ENCODE measurements at regions not wholly inside any gene's neighbourhood (a gene's known extent, or its start where the extent isn't known, plus 50 kb on each side); places are given as distances from the start of the nearest gene placed in this dataset.
A peak's percentile ranks its signal among the peaks of the same experiment; 100 is the strongest.

DNA sequence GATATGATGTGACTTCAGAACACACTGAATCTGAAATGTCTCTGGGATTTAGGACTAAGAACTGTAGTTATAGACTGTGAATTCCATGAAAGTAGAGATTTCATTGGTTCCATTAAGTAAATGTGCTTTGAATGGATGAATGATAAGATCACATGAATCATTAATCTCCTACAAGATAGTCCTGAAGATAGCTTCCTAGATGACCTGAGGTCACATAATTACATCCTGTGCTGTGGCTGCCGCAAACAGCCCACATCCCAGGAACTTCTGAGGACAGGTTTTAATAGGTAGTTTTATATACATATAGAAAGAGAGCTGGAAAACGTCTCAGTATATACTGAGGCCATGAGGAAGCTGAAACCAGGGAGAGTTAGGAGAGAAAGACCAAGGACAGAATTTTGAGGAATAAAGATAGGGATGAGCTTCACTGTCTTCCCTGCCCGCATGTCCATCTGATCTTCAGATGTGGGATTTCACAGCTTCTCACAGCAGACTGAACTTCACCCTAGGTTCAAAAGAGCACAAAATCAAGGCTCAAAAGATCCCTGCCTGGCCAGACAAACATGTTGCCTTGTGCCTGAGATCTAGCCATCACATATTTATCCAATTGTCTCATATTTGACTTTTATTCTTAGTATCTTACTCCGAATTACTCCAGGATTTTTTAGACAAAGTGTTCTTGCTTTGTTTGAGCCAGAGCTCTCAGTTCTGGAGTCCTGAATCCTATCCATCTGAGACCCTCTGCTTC lies 188.2 kb downstream of the IRS1 start:
- no peak for DNase-seq
- H3K36me3 ChIP-seq (ENCODE audit: insufficient read depth, low read length), result no peaks in the 10 kb centered on the region

GRCh38 chr2:226609366-226609765 lies 190.3 kb downstream of the IRS1 start:
- Histone ChIP-seq H3K36me3 (ENCODE audit: insufficient read depth, low read length) (no peaks in the 10 kb centered on the region), H3K4me3 (ENCODE audit: low read length in 2 of 2) (no peak overlapping the region), H3K27ac (ENCODE audit: low read depth, low read length) (no peak overlapping the region), H3K27me3 (ENCODE audit: insufficient read depth, low read length) (no peaks in the 10 kb centered on the region), H3K9me3 (ENCODE audit: control insufficient read depth in 1 of 2, low read length in 2 of 2) (no peaks in the 10 kb centered on the region), H3K4me1 (ENCODE audit: insufficient read depth, low read length) (no peaks in the 10 kb centered on the region)
- Mint-ChIP-seq H3K9me3 (peaks cover 0 to 4% (median 0%) of the 10 kb centered on the region in 8 donors), H3K27ac (no peak overlapping the region), H3K36me3 (no peaks in the 10 kb centered on the region), H3K27me3 (peaks cover 7 to 11% of the 10 kb centered on the region in 2 donors), H3K4me3 (peak overlapping the region in 1 of 8 donors; percentile 34), H3K4me1 (peaks cover 6 to 17% (median 13%) of the 10 kb centered on the region in 4 donors)
- intact Hi-C loops (cut with micrococcal nuclease), result no loop called here
- DNase-seq, result no peak
- CTCF ChIA-PET (ENCODE audit: partially characterized antibody), result no interaction called here
- POLR2A ChIA-PET (ENCODE audit: partially characterized antibody), result no interaction called here

More for the DNA sequence above, 188.2 kb downstream of the IRS1 start:
- H3K9me3 ChIP-seq (ENCODE audit: control insufficient read depth in 1 of 2, low read length in 2 of 2), result no peaks in the 10 kb centered on the region
- Mint-ChIP-seq H3K4me3 (no peak overlapping the region), H3K27me3 (peaks cover 0 to 11% of the 10 kb centered on the region in 2 donors), H3K27ac (no peak overlapping the region), H3K4me1 (peaks cover 6 to 17% (median 13%) of the 10 kb centered on the region in 4 donors), H3K9me3 (no peaks in the 10 kb centered on the region), H3K36me3 (no peaks in the 10 kb centered on the region)
- H3K27me3 ChIP-seq (ENCODE audit: insufficient read depth, low read length), result no peaks in the 10 kb centered on the region
- CTCF ChIA-PET (ENCODE audit: partially characterized antibody), result no interaction called here
- no peaks in the 10 kb centered on the region for H3K4me1 ChIP-seq (ENCODE audit: insufficient read depth, low read length)
- H3K4me3 ChIP-seq (ENCODE audit: low read length in 2 of 2), result no peak overlapping the region
- POLR2A ChIA-PET (ENCODE audit: partially characterized antibody), result no interaction called here
- intact Hi-C loops (cut with micrococcal nuclease), result no loop called here
- H3K27ac ChIP-seq (ENCODE audit: low read depth, low read length), result no peak overlapping the region

GRCh38 chr2:226608451-226608850 lies 191.2 kb downstream of the IRS1 start:
- Histone ChIP-seq H3K27ac (ENCODE audit: low read depth, low read length) (no peak overlapping the region), H3K9me3 (ENCODE audit: control insufficient read depth in 1 of 2, low read length in 2 of 2) (no peaks in the 10 kb centered on the region), H3K4me3 (ENCODE audit: low read length in 2 of 2) (no peak overlapping the region), H3K4me1 (ENCODE audit: insufficient read depth, low read length) (no peaks in the 10 kb centered on the region), H3K36me3 (ENCODE audit: insufficient read depth, low read length) (no peaks in the 10 kb centered on the region), H3K27me3 (ENCODE audit: insufficient read depth, low read length) (no peaks in the 10 kb centered on the region)
- DNase-seq, result no peak
- intact Hi-C loops (cut with micrococcal nuclease), result no loop called here
- Mint-ChIP-seq H3K4me3 (peak overlapping the region in 1 of 8 donors; percentile 34), H3K4me1 (peaks cover 6 to 17% (median 13%) of the 10 kb centered on the region in 4 donors), H3K27ac (peak overlapping the region in 1 of 7 donors; percentile 75), H3K27me3 (peaks cover 7 to 11% of the 10 kb centered on the region in 2 donors), H3K9me3 (peaks cover 0 to 4% (median 0%) of the 10 kb centered on the region in 8 donors), H3K36me3 (no peaks in the 10 kb centered on the region)
- CTCF ChIA-PET (ENCODE audit: partially characterized antibody), result no interaction called here
- POLR2A ChIA-PET (ENCODE audit: partially characterized antibody), result no interaction called here

GRCh38 chr2:226607379-226607778 lies 192.2 kb downstream of the IRS1 start:
- CTCF ChIA-PET (ENCODE audit: partially characterized antibody), result no interaction called here
- Histone ChIP-seq H3K27me3 (ENCODE audit: insufficient read depth, low read length) (no peaks in the 10 kb centered on the region), H3K4me3 (ENCODE audit: low read length in 2 of 2) (no peak overlapping the region), H3K36me3 (ENCODE audit: insufficient read depth, low read length) (no peaks in the 10 kb centered on the region), H3K27ac (ENCODE audit: low read depth, low read length) (no peak overlapping the region), H3K9me3 (ENCODE audit: control insufficient read depth in 1 of 2, low read length in 2 of 2) (no peaks in the 10 kb centered on the region), H3K4me1 (ENCODE audit: insufficient read depth, low read length) (no peaks in the 10 kb centered on the region)
- Mint-ChIP-seq H3K36me3 (no peaks in the 10 kb centered on the region), H3K4me1 (peaks cover 6 to 17% (median 13%) of the 10 kb centered on the region in 4 donors), H3K27ac (no peak overlapping the region), H3K4me3 (no peak overlapping the region), H3K27me3 (peaks cover 7 to 11% of the 10 kb centered on the region in 2 donors), H3K9me3 (peaks cover 0 to 4% (median 0%) of the 10 kb centered on the region in 8 donors)
- POLR2A ChIA-PET (ENCODE audit: partially characterized antibody), result no interaction called here
- intact Hi-C loops (cut with micrococcal nuclease), result no loop called here
- DNase-seq, result no peak

DNA sequence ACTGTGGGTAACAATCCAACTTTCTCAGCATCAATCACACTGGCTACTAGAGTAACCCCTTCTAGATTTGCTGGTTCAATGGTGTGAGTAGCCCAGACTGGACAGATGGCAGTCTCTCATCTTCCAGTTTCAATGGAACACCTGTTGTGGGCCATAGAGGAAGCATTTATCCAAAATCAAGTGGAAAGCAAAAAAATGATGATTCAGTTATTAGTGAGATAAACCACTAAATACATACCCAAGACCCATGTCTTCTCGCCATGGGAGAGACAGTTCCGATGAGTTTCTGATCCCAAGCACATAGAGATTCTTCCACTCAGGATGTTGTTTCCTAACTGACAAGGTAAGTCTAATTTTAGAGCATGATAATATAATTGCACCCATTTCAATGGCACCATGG lies 194.0 kb downstream of the IRS1 start:
- Histone ChIP-seq H3K36me3 (ENCODE audit: insufficient read depth, low read length) (no peaks in the 10 kb centered on the region), H3K9me3 (ENCODE audit: control insufficient read depth in 1 of 2, low read length in 2 of 2) (no peaks in the 10 kb centered on the region), H3K27ac (ENCODE audit: low read depth, low read length) (no peak overlapping the region), H3K4me1 (ENCODE audit: insufficient read depth, low read length) (no peaks in the 10 kb centered on the region), H3K4me3 (ENCODE audit: low read length in 2 of 2) (no peak overlapping the region), H3K27me3 (ENCODE audit: insufficient read depth, low read length) (no peaks in the 10 kb centered on the region)
- Mint-ChIP-seq H3K9me3 (peaks cover 0 to 4% (median 0%) of the 10 kb centered on the region in 8 donors), H3K4me1 (peaks cover 6 to 17% (median 13%) of the 10 kb centered on the region in 4 donors), H3K27me3 (peaks cover 5 to 9% of the 10 kb centered on the region in 2 donors), H3K36me3 (no peaks in the 10 kb centered on the region), H3K4me3 (no peak overlapping the region), H3K27ac (no peak overlapping the region)
- POLR2A ChIA-PET (ENCODE audit: partially characterized antibody), result no interaction called here
- CTCF ChIA-PET (ENCODE audit: partially characterized antibody), result no interaction called here
- no peak for DNase-seq
- intact Hi-C loops (cut with micrococcal nuclease), result no loop called here

DNA sequence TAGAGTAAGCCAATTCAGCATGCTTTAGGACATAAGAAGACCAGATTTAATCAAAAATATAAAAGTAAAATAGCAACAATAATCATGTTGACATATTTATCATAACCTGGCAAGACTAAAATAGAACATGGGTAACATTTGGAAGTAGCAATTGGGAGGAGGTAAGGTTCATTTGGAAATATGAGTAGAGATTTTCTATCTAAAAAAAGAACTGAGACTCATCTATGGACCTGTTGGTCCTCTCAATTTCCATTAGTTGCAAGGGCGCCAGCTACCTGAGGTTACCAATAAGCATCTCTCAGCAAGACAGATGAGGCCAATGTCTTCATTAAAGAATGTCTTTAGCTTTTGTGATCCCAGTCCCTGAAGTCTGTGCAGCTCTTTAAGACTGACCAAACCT lies 196.0 kb downstream of the IRS1 start:
- Mint-ChIP-seq H3K36me3 (no peaks in the 10 kb centered on the region), H3K9me3 (peaks cover 0 to 4% (median 0%) of the 10 kb centered on the region in 8 donors), H3K4me3 (no peak overlapping the region), H3K4me1 (peaks cover 3 to 11% (median 6%) of the 10 kb centered on the region in 4 donors), H3K27me3 (peaks cover 5 to 9% of the 10 kb centered on the region in 2 donors), H3K27ac (no peak overlapping the region)
- ChIA-PET CTCF (ENCODE audit: partially characterized antibody) (no interaction called here), POLR2A (ENCODE audit: partially characterized antibody) (no interaction called here)
- no peaks in the 10 kb centered on the region for H3K27me3 ChIP-seq (ENCODE audit: insufficient read depth, low read length)
- no peak overlapping the region for H3K4me3 ChIP-seq (ENCODE audit: low read length in 2 of 2)
- H3K4me1 ChIP-seq (ENCODE audit: insufficient read depth, low read length), result no peaks in the 10 kb centered on the region
- intact Hi-C loops (cut with micrococcal nuclease), result no loop called here
- DNase-seq, result no peak
- no peaks in the 10 kb centered on the region for H3K9me3 ChIP-seq (ENCODE audit: control insufficient read depth in 1 of 2, low read length in 2 of 2)
- no peak overlapping the region for H3K27ac ChIP-seq (ENCODE audit: low read depth, low read length)
- H3K36me3 ChIP-seq (ENCODE audit: insufficient read depth, low read length), result no peaks in the 10 kb centered on the region

GRCh38 chr2:226601881-226602662 lies 197.5 kb downstream of the IRS1 start:
- Mint-ChIP-seq H3K9me3 (peaks cover 0 to 4% (median 0%) of the 10 kb centered on the region in 8 donors), H3K36me3 (no peaks in the 10 kb centered on the region), H3K27ac (no peak overlapping the region), H3K27me3 (peaks cover 9% of the 10 kb centered on the region in 2 donors), H3K4me1 (no peaks in the 10 kb centered on the region), H3K4me3 (no peak overlapping the region)
- no peak for DNase-seq
- no peaks in the 10 kb centered on the region for H3K9me3 ChIP-seq (ENCODE audit: control insufficient read depth in 1 of 2, low read length in 2 of 2)
- H3K27me3 ChIP-seq (ENCODE audit: insufficient read depth, low read length), result no peaks in the 10 kb centered on the region
- H3K27ac ChIP-seq (ENCODE audit: low read depth, low read length), result no peak overlapping the region
- no peak overlapping the region for H3K4me3 ChIP-seq (ENCODE audit: low read length in 2 of 2)
- ChIA-PET CTCF (ENCODE audit: partially characterized antibody) (no interaction called here), POLR2A (ENCODE audit: partially characterized antibody) (no interaction called here)
- no peaks in the 10 kb centered on the region for H3K36me3 ChIP-seq (ENCODE audit: insufficient read depth, low read length)
- no peaks in the 10 kb centered on the region for H3K4me1 ChIP-seq (ENCODE audit: insufficient read depth, low read length)
- intact Hi-C loops (cut with micrococcal nuclease), result no loop called here
